Small intestine (tissue), 7 donors: ENCODE measurements at regions not wholly inside any gene's neighbourhood (a gene's known extent, or its start where the extent isn't known, plus 50 kb on each side); places are given as distances from the start of the nearest gene placed in this dataset.
A peak's percentile ranks its signal among the peaks of the same experiment; 100 is the strongest.

Experiments used
- DNase-seq, 2 donors: peaks; one replicate each; pipeline versions ENCODE4 v3.0.0 to v3.0.0-alpha.2; 2013
- FAIRE-seq: peaks from 2 replicates; lab custom pipeline; 2012; peaks lifted over from hg19 to GRCh38; lab: Jason Lieb, UNC
- H3K27ac ChIP-seq, 3 donors: one replicate each; pipeline ENCODE4 v1.5.1; 2013; ENCODE audit warnings: low read length in 2 of 3, mild to moderate bottlenecking in 2 of 3, control low read depth in 1 of 3, inconsistent platforms in 1 of 3, low read depth in 1 of 3, moderate library complexity in 1 of 3
- H3K27me3 ChIP-seq, 3 donors: one replicate each; pipeline ENCODE4 v1.6.1; 2013; ENCODE audit warnings: low read length in 3 of 3, inconsistent platforms in 1 of 3; ENCODE audit not compliant: control insufficient read depth in 3 of 3, insufficient read depth in 3 of 3
- H3K36me3 ChIP-seq, 3 donors: one replicate each; pipeline ENCODE4 v1.6.1; 2013; ENCODE audit warnings: low read length in 3 of 3, inconsistent platforms in 1 of 3, low read depth in 1 of 3, mild to moderate bottlenecking in 1 of 3, moderate library complexity in 1 of 3; ENCODE audit not compliant: control insufficient read depth in 3 of 3, insufficient read depth in 2 of 3
- H3K4me1 ChIP-seq, 3 donors: one replicate each; pipeline ENCODE4 v1.6.1; 2013; ENCODE audit warnings: low read length in 2 of 3, inconsistent platforms in 1 of 3, low read depth in 1 of 3, mild to moderate bottlenecking in 1 of 3, moderate library complexity in 1 of 3; ENCODE audit not compliant: control insufficient read depth in 3 of 3, insufficient read depth in 2 of 3
- H3K4me3 ChIP-seq, 3 donors: one replicate each; pipeline ENCODE4 v1.5.1; 2013; ENCODE audit warnings: low read length in 3 of 3, control low read depth in 1 of 3, inconsistent platforms in 1 of 3, low read depth in 1 of 3, mild to moderate bottlenecking in 1 of 3, moderate library complexity in 1 of 3
- H3K9me3 ChIP-seq, 2 donors: one replicate each; pipeline ENCODE4 v1.6.1; 2013; ENCODE audit warnings: low read depth in 1 of 2, low read length in 1 of 2; ENCODE audit not compliant: control insufficient read depth in 2 of 2, insufficient read depth in 1 of 2
- WGBS, 3 donors: extraction: QIAGEN DNeasy Blood & Tissue Kit; methylation state at CpG; one replicate each; pipeline ENCODE4 v1.1.7; 2013; 5-methylcytosine and 5-hydroxymethylcytosine counted together
- donor health status: healthy with polysubstance abuse.
- donor health status: control.
- donor health status: control.
- donor health status: Bipolar disorder and iron deficiency.
- donor health status: healthy.

GRCh38 chr2:186274936-186275575 is 211.0 kb upstream of the ZC3H15 start:
- 69 to 89% (median 85%) methylated on average over 6 of the region's 6 CpGs for WGBS, 3 donors
- H3K27me3 ChIP-seq: no peaks in the 10 kb centered on the region
- FAIRE-seq (no peak), DNase-seq (no peak)
- H3K27ac ChIP-seq: no peak overlapping the region
- no peaks in the 10 kb centered on the region for H3K4me1 ChIP-seq
- H3K4me3 ChIP-seq: no peak overlapping the region
- H3K36me3 ChIP-seq: no peaks in the 10 kb centered on the region
- peaks cover 0 to 9% of the 10 kb centered on the region in 2 donors for H3K9me3 ChIP-seq

- Histone ChIP-seq H3K9me3 (peaks cover 0 to 9% of the 10 kb centered on the region in 2 donors), H3K4me1 (no peaks in the 10 kb centered on the region), H3K36me3 (no peaks in the 10 kb centered on the region), H3K27me3 (no peaks in the 10 kb centered on the region), H3K27ac (no peak overlapping the region), H3K4me3 (no peak overlapping the region)
- 80 to 95% (median 92%) methylated on average over 2 of the region's 2 CpGs for WGBS, 3 donors
- DNase-seq (no peak), FAIRE-seq (no peak)
Measured at GRCh38 chr2:186276909-186277308, 209.2 kb upstream of the ZC3H15 start.

- Histone ChIP-seq H3K36me3 (no peaks in the 10 kb centered on the region), H3K4me1 (no peaks in the 10 kb centered on the region), H3K9me3 (no peaks in the 10 kb centered on the region), H3K4me3 (no peak overlapping the region), H3K27me3 (no peaks in the 10 kb centered on the region), H3K27ac (no peak overlapping the region)
- 92 to 96% (median 96%) methylated on average over 2 of the region's 2 CpGs for WGBS, 3 donors
- no peak for DNase-seq
- FAIRE-seq: peak; percentile 5
Measured at GRCh38 chr2:186281726-186282125, 204.3 kb upstream of the ZC3H15 start.

GRCh38 chr2:186294248-186294888 is 191.7 kb upstream of the ZC3H15 start:
- Histone ChIP-seq H3K4me3 (no peak overlapping the region), H3K4me1 (no peaks in the 10 kb centered on the region), H3K27me3 (no peaks in the 10 kb centered on the region), H3K36me3 (no peaks in the 10 kb centered on the region), H3K27ac (no peak overlapping the region), H3K9me3 (no peaks in the 10 kb centered on the region)
- DNase-seq (no peak), FAIRE-seq (no peak)
- WGBS, 3 donors: 74 to 98% (median 85%) methylated on average over 3 of the region's 3 CpGs

- Histone ChIP-seq H3K27me3 (no peaks in the 10 kb centered on the region), H3K9me3 (no peaks in the 10 kb centered on the region), H3K36me3 (no peaks in the 10 kb centered on the region), H3K4me1 (no peaks in the 10 kb centered on the region), H3K4me3 (no peak overlapping the region), H3K27ac (no peak overlapping the region)
- FAIRE-seq (no peak), DNase-seq (peak in 1 of 2 donors; percentile 15)
- WGBS, 3 donors: 11 to 33% (median 18%) methylated on average over 1 of the region's 1 CpG
Measured at GRCh38 chr2:186299610-186300009, 186.4 kb upstream of the ZC3H15 start.

GRCh38 chr2:186302263-186302662 is 183.8 kb upstream of the ZC3H15 start:
- no peaks in the 10 kb centered on the region for H3K36me3 ChIP-seq
- 93 to 98% (median 95%) methylated on average over 7 of the region's 7 CpGs for WGBS, 3 donors
- no peak overlapping the region for H3K27ac ChIP-seq
- no peaks in the 10 kb centered on the region for H3K27me3 ChIP-seq
- H3K4me3 ChIP-seq: no peak overlapping the region
- no peak for FAIRE-seq
- no peaks in the 10 kb centered on the region for H3K4me1 ChIP-seq
- H3K9me3 ChIP-seq: no peaks in the 10 kb centered on the region
- DNase-seq: no peak

GRCh38 chr2:186303091-186303490 is 183.0 kb upstream of the ZC3H15 start:
- Histone ChIP-seq H3K27me3 (no peaks in the 10 kb centered on the region), H3K4me3 (no peak overlapping the region), H3K9me3 (no peaks in the 10 kb centered on the region), H3K36me3 (no peaks in the 10 kb centered on the region), H3K4me1 (peaks cover 0 to 7% (median 0%) of the 10 kb centered on the region in 3 donors), H3K27ac (no peak overlapping the region)
- no peak for DNase-seq
- WGBS, 3 donors: 85 to 87% (median 87%) methylated on average over 2 of the region's 2 CpGs
- no peak for FAIRE-seq

GRCh38 chr2:186304064-186304463 is 182.0 kb upstream of the ZC3H15 start:
- no peak for FAIRE-seq
- Histone ChIP-seq H3K27ac (no peak overlapping the region), H3K36me3 (no peaks in the 10 kb centered on the region), H3K9me3 (no peaks in the 10 kb centered on the region), H3K27me3 (no peaks in the 10 kb centered on the region), H3K4me3 (no peak overlapping the region), H3K4me1 (peaks cover 0 to 9% (median 0%) of the 10 kb centered on the region in 3 donors)
- DNase-seq: peak in 1 of 2 donors; percentile 31
